Esophagus muscularis mucosa (tissue), 4 donors: ENCODE measurements at regions not wholly inside any gene's neighbourhood (a gene's known extent, or its start where the extent isn't known, plus 50 kb on each side); places are given as distances from the start of the nearest gene placed in this dataset.

ENCODE experiments used
- EP300 ChIP-seq: sonication (generic); formaldehyde crosslinking; IDR thresholded peaks from one replicate; pipeline ENCODE4 v1.6.1; 2017; ENCODE audit warnings: antibody characterized with exemption
- POLR2A ChIP-seq: fragments of 450-650 bp; IDR thresholded peaks from one replicate; pipeline ENCODE4 v1.6.1; 2017; ENCODE audit warnings: antibody characterized with exemption, moderate library complexity, mild to moderate bottlenecking, low read depth
- POLR2AphosphoS5 ChIP-seq, 2 donors: sonication (generic); formaldehyde crosslinking; IDR thresholded peaks; one replicate each; pipeline ENCODE4 v1.6.1; 2017; ENCODE audit warnings: antibody characterized with exemption in 2 of 2
- TF ChIP-seq, protein P1 (sequence below), 3 experiments: fragments of 200-600 bp in 2 of 3; fragments of 450-650 bp in 1 of 3; sonication (generic) in 2 of 3; IDR thresholded peaks; one replicate each; pipeline ENCODE4 v1.5.1; 2017 to 2019; ENCODE audit warnings: antibody characterized with exemption in 3 of 3, mild to moderate bottlenecking in 2 of 3, moderate library complexity in 1 of 3

DNA sequence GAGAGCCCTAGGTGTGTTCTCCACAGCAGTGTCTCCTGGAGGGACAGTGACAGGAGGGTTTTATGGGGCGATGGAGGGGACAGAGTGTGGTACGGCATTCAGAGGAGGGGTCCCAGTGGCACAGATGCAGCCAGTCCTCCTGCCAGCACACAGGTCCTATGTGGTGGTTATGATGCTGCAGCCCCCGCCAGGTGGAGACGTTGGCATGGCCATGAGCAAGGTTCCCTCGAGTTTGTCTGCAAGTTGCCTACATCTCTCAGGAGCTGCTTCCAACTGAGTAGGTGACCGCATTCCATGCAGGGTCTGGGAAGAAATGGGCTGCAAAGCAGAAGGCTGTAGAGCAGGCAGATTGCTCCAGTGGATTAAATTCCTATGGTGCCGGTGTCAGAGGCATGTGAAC, 646.0 kb downstream of the TBC1D22A start:
- TF ChIP-seq, protein P1, sequence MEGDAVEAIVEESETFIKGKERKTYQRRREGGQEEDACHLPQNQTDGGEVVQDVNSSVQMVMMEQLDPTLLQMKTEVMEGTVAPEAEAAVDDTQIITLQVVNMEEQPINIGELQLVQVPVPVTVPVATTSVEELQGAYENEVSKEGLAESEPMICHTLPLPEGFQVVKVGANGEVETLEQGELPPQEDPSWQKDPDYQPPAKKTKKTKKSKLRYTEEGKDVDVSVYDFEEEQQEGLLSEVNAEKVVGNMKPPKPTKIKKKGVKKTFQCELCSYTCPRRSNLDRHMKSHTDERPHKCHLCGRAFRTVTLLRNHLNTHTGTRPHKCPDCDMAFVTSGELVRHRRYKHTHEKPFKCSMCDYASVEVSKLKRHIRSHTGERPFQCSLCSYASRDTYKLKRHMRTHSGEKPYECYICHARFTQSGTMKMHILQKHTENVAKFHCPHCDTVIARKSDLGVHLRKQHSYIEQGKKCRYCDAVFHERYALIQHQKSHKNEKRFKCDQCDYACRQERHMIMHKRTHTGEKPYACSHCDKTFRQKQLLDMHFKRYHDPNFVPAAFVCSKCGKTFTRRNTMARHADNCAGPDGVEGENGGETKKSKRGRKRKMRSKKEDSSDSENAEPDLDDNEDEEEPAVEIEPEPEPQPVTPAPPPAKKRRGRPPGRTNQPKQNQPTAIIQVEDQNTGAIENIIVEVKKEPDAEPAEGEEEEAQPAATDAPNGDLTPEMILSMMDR (IDR thresholded peaks at IDR 0.05) = no peak
- TF ChIP-seq POLR2A (no peak), POLR2AphosphoS5 (IDR thresholded peaks at IDR 0.05) (no peak), EP300 (no peak)
